Esophagus squamous epithelium (tissue), 4 donors: ENCODE measurements at regions not wholly inside any gene's neighbourhood (a gene's known extent, or its start where the extent isn't known, plus 50 kb on each side); places are given as distances from the start of the nearest gene placed in this dataset.

Experiments used
- POLR2A ChIP-seq, 4 donors: fragments of 450-650 bp; IDR thresholded peaks; one replicate each; pipeline ENCODE4 v1.6.1; 2017; ENCODE audit warnings: antibody characterized with exemption in 4 of 4, mild to moderate bottlenecking in 4 of 4, moderate library complexity in 3 of 4
- TF ChIP-seq, protein P1 (sequence below), 6 experiments: fragments of 450-650 bp in 4 of 6; fragments of 200-600 bp in 2 of 6; sonication (generic) in 2 of 6; IDR thresholded peaks; one replicate each; pipeline ENCODE4 v1.5.1; 2016 to 2019; ENCODE audit warnings: antibody characterized with exemption in 6 of 6, mild to moderate bottlenecking in 4 of 6, moderate library complexity in 4 of 6

- TF ChIP-seq, protein P1, sequence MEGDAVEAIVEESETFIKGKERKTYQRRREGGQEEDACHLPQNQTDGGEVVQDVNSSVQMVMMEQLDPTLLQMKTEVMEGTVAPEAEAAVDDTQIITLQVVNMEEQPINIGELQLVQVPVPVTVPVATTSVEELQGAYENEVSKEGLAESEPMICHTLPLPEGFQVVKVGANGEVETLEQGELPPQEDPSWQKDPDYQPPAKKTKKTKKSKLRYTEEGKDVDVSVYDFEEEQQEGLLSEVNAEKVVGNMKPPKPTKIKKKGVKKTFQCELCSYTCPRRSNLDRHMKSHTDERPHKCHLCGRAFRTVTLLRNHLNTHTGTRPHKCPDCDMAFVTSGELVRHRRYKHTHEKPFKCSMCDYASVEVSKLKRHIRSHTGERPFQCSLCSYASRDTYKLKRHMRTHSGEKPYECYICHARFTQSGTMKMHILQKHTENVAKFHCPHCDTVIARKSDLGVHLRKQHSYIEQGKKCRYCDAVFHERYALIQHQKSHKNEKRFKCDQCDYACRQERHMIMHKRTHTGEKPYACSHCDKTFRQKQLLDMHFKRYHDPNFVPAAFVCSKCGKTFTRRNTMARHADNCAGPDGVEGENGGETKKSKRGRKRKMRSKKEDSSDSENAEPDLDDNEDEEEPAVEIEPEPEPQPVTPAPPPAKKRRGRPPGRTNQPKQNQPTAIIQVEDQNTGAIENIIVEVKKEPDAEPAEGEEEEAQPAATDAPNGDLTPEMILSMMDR (IDR thresholded peaks at IDR 0.05) = no peak
- no peak for TF ChIP-seq POLR2A (IDR thresholded peaks at IDR 0.05)
These were observed 173.6 kb downstream of the MBL2 start for GRCh38 chr10:52598936-52599335.
